ENCODE measurements at regions not wholly inside any gene's neighbourhood (a gene's known extent, or its start where the extent isn't known, plus 50 kb on each side); places are given as distances from the start of the nearest gene placed in this dataset.
A peak's percentile ranks its signal among the peaks of the same experiment; 100 is the strongest.

GRCh38 chr2:196546151-196546919 is 93.2 kb upstream of the CCDC150 start:
- no peak for DNase-seq

GRCh38 chr2:196549052-196549451 is 90.5 kb upstream of the CCDC150 start:
- no peak for DNase-seq

GRCh38 chr2:196551014-196551413 is 88.5 kb upstream of the CCDC150 start:
- no peak for DNase-seq

- DNase-seq = peak; percentile 13
Observed at GRCh38 chr2:196555161-196555560, 84.4 kb upstream of the CCDC150 start.

GRCh38 chr2:196555726-196556125 is 83.8 kb upstream of the CCDC150 start:
- peak; percentile 88 for DNase-seq

GRCh38 chr2:196558497-196558896 is 81.0 kb upstream of the CCDC150 start:
- peak; percentile 31 for DNase-seq

GRCh38 chr2:196563876-196564275 is 75.6 kb upstream of the CCDC150 start:
- DNase-seq = no peak

GRCh38 chr2:196565106-196565765 is 74.3 kb upstream of the CCDC150 start:
- DNase-seq = no peak

- no peak for DNase-seq
Observed at GRCh38 chr2:196565982-196566381, 73.5 kb upstream of the CCDC150 start.

- DNase-seq = no peak
Observed at GRCh38 chr2:196566961-196567666, 72.4 kb upstream of the CCDC150 start.

GRCh38 chr2:196568506-196568905 is 71.0 kb upstream of the CCDC150 start:
- DNase-seq = no peak

GRCh38 chr2:196584903-196585302 is 54.6 kb upstream of the CCDC150 start:
- no peak for DNase-seq

GRCh38 chr2:196586511-196586991 is 53.0 kb upstream of the CCDC150 start:
- no peak for DNase-seq

- DNase-seq = no peak
Observed at GRCh38 chr2:196587056-196587455, 52.5 kb upstream of the CCDC150 start.

GRCh38 chr2:196587739-196588138 is 51.8 kb upstream of the CCDC150 start:
- no peak for DNase-seq

- peak; percentile 58 for DNase-seq
Observed at GRCh38 chr2:196589419-196589818, 50.1 kb upstream of the CCDC150 start.

Data from NCI-H82 (cell line).